Caco-2 (cell line): ENCODE measurements at regions not wholly inside any gene's neighbourhood (a gene's known extent, or its start where the extent isn't known, plus 50 kb on each side); places are given as distances from the start of the nearest gene placed in this dataset.

Experiments
- BruUV-seq: library from RNA; stranded (reverse); fragments of 400-500 nt; replicated peaks from 2 replicates; lab custom pipeline; 2021; lab: Mats Ljungman, UMichigan
- CTCF ChIA-PET: fragments of 300-600 bp; sonication (Branson Sonifier 250); formaldehyde crosslinking; loops from one replicate; lab custom pipeline; 2022; ENCODE audit warnings: antibody characterized with exemption; lab: Charles Lee
- POLR2A ChIA-PET: fragments of 300-600 bp; sonication (Branson Sonifier 250); formaldehyde crosslinking; loops from one replicate; lab custom pipeline; 2022; ENCODE audit warnings: antibody characterized with exemption; lab: Charles Lee
- DNase-seq, 2 experiments: peaks; one replicate each; pipeline versions ENCODE4 v3.0.0 to v3.0.0-alpha.2; 2020 to 2022
- H3K27me3 ChIP-seq: replicated peaks from 2 replicates; pipeline ENCODE4 v1.6.0; 2011; ENCODE audit warnings: low read length; ENCODE audit not compliant: control insufficient read depth, insufficient read depth
- H3K36me3 ChIP-seq: 2 replicates; pipeline ENCODE4 v1.5.1; 2011; ENCODE audit warnings: low read length; ENCODE audit not compliant: control insufficient read depth, insufficient read depth
- H3K4me1 ChIP-seq: fragments of 250-450 bp; sonication (Bioruptor Pico); 2 replicates; pipeline ENCODE4 v1.5.1; 2020; ENCODE audit warnings: mild to moderate bottlenecking
- H3K4me3 ChIP-seq: 2 replicates; pipeline ENCODE4 v1.5.1; 2011; ENCODE audit warnings: low read depth, mild to moderate bottlenecking, control low read depth, low read length
- H3K9me3 ChIP-seq: fragments of 250-450 bp; sonication (Bioruptor Pico); 2 replicates; pipeline ENCODE4 v1.5.1; 2020; ENCODE audit warnings: mild to moderate bottlenecking, moderate library complexity
- H3K27ac Mint-ChIP-seq: one replicate; pipeline ENCODE4 v1.8.0; 2022; ENCODE audit warnings: mixed read lengths; ENCODE audit not compliant: unreplicated experiment
- H3K27me3 Mint-ChIP-seq: one replicate; pipeline ENCODE4 v1.8.0; 2022; ENCODE audit warnings: mixed read lengths; ENCODE audit not compliant: insufficient read depth, unreplicated experiment
- H3K36me3 Mint-ChIP-seq: one replicate; pipeline ENCODE4 v1.8.0; 2022; ENCODE audit warnings: mild to moderate bottlenecking, mixed read lengths; ENCODE audit not compliant: insufficient read depth, unreplicated experiment
- H3K4me1 Mint-ChIP-seq: one replicate; pipeline ENCODE4 v1.8.0; 2022; ENCODE audit warnings: low read depth, mixed read lengths; ENCODE audit not compliant: unreplicated experiment
- H3K4me3 Mint-ChIP-seq: one replicate; pipeline ENCODE4 v1.8.0; 2022; ENCODE audit warnings: mild to moderate bottlenecking, moderate library complexity, mixed read lengths; ENCODE audit not compliant: unreplicated experiment
- H3K9me3 Mint-ChIP-seq: one replicate; pipeline ENCODE4 v1.8.0; 2022; ENCODE audit warnings: mixed read lengths; ENCODE audit not compliant: unreplicated experiment
- CTCF ChIP-seq, 2 experiments: fragments of 200-600 bp in 1 of 2; IDR thresholded peaks; 1 replicate in 1 of 2; 2 replicates in 1 of 2; pipeline versions ENCODE4 v1.5.1 to v1.8.0; 2011 to 2022; ENCODE audit warnings: antibody characterized with exemption in 1 of 2, control low read depth in 1 of 2, inconsistent platforms in 1 of 2, low read depth in 1 of 2, low read length in 1 of 2, mild to moderate bottlenecking in 1 of 2, moderate library complexity in 1 of 2; ENCODE audit not compliant: insufficient read depth in 1 of 2, severe bottlenecking in 1 of 2, unreplicated experiment in 1 of 2
- intact Hi-C: fragments of 100-400 bp; cut with micrococcal nuclease; formaldehyde crosslinking; loops from one replicate; pipeline ENCODE4 v1.10.0; 2022; ENCODE audit not compliant: unreplicated experiment

DNA sequence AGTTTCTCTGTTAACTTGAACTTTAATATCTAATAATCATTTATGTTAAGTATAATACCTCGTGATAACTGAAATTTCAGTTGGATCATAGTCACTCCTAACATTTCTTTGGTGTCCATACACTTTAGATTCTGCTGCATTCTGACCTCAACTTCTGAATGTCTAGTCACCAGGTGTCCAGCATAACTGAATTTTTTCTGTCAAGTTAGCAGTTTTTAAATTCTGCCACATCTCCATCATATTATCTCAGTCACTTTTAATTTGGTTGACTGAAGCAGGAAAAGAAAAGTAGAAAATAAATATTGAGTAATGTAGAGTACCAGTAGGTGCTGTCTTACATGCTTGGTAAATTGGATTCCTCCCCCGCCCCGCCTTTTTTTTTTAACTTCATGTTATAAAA lies 128.6 kb downstream of the TANC2 start:
- no TSS peak for BruUV-seq
- CTCF ChIA-PET = no interaction called here

DNA sequence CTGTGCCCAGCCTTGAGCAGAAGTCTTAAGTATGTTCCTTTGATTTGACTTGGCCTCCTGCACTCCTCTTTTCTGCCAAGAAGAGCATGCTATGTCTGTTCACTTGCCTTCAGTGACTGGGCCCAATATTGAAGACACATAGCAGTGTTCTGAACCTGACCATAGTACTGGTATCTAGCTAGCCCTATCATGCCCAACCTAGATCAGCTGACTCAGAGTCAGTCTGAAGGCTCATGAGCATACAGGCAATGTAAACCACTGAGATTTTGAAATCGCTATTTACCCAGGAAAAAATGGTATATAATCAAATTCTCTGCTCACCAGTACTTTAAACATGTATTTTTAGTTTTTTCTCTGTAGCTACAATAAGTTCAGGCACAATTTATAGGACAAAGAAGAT lies 129.4 kb downstream of the TANC2 start:
- POLR2A ChIA-PET = no interaction called here
- no peak for DNase-seq
- Mint-ChIP-seq H3K36me3 (no peaks in the 10 kb centered on the region), H3K4me1 (no peaks in the 10 kb centered on the region), H3K9me3 (no peaks in the 10 kb centered on the region), H3K27me3 (peaks cover 8% of the 10 kb centered on the region), H3K27ac (no peak overlapping the region), H3K4me3 (no peak overlapping the region)
- intact Hi-C loops = no loop called here
- no peaks in the 10 kb centered on the region for H3K9me3 ChIP-seq
- no peaks in the 10 kb centered on the region for H3K36me3 ChIP-seq
- CTCF ChIA-PET = no interaction called here
- H3K4me3 ChIP-seq = no peak overlapping the region
- no TSS peak for BruUV-seq
- no peaks in the 10 kb centered on the region for H3K27me3 ChIP-seq
- no peaks in the 10 kb centered on the region for H3K4me1 ChIP-seq
- no peak for TF ChIP-seq CTCF (IDR thresholded peaks at IDR 0.05; ENCODE audit: insufficient read depth in 1 of 2, low read depth in 1 of 2, low read length in 1 of 2, severe bottlenecking in 1 of 2, unreplicated experiment in 1 of 2)

More for the DNA sequence above, 128.6 kb downstream of the TANC2 start:
- Histone ChIP-seq H3K4me3 (no peak overlapping the region), H3K9me3 (no peaks in the 10 kb centered on the region), H3K36me3 (no peaks in the 10 kb centered on the region), H3K27me3 (no peaks in the 10 kb centered on the region), H3K4me1 (no peaks in the 10 kb centered on the region)
- no peak for TF ChIP-seq CTCF (IDR thresholded peaks at IDR 0.05; ENCODE audit: insufficient read depth in 1 of 2, low read depth in 1 of 2, low read length in 1 of 2, severe bottlenecking in 1 of 2, unreplicated experiment in 1 of 2)
- POLR2A ChIA-PET = no interaction called here
- H3K27ac Mint-ChIP-seq = no peak overlapping the region
- intact Hi-C loops = no loop called here
- DNase-seq = no peak
- no peak overlapping the region for H3K4me3 Mint-ChIP-seq
- no peaks in the 10 kb centered on the region for H3K4me1 Mint-ChIP-seq
- H3K36me3 Mint-ChIP-seq = no peaks in the 10 kb centered on the region
- H3K9me3 Mint-ChIP-seq = no peaks in the 10 kb centered on the region
- H3K27me3 Mint-ChIP-seq = peaks cover 8% of the 10 kb centered on the region

- Mint-ChIP-seq H3K4me3 (no peak overlapping the region), H3K4me1 (no peaks in the 10 kb centered on the region), H3K9me3 (no peaks in the 10 kb centered on the region), H3K27ac (no peak overlapping the region), H3K36me3 (no peaks in the 10 kb centered on the region), H3K27me3 (peaks cover 8% of the 10 kb centered on the region)
- H3K9me3 ChIP-seq = no peaks in the 10 kb centered on the region
- TF ChIP-seq CTCF (IDR thresholded peaks at IDR 0.05; ENCODE audit: insufficient read depth in 1 of 2, low read depth in 1 of 2, low read length in 1 of 2, severe bottlenecking in 1 of 2, unreplicated experiment in 1 of 2) = no peak
- no peak for DNase-seq
- intact Hi-C loops = no loop called here
- BruUV-seq = no TSS peak
- H3K27me3 ChIP-seq = no peaks in the 10 kb centered on the region
- no peaks in the 10 kb centered on the region for H3K36me3 ChIP-seq
- ChIA-PET CTCF (no interaction called here), POLR2A (no interaction called here)
- no peak overlapping the region for H3K4me3 ChIP-seq
- H3K4me1 ChIP-seq = no peaks in the 10 kb centered on the region
Observed at GRCh38 chr17:63095879-63096278, 129.8 kb downstream of the TANC2 start.
